Neural progenitor cell (in vitro differentiated cells): ENCODE measurements at regions not wholly inside any gene's neighbourhood (a gene's known extent, or its start where the extent isn't known, plus 50 kb on each side); places are given as distances from the start of the nearest gene placed in this dataset.
"Not testable (repeated sequence)": the region's sequence is repeated elsewhere in the genome, so short reads cannot be mapped to it uniquely, and the experiment has no call there.

Experiments
- DNase-seq: peaks from one replicate; pipeline ENCODE4 v3.0.0-alpha.2; 2016; ENCODE audit warnings: low spot score
- H2AFZ ChIP-seq: fragments of 200-600 bp; sonication (generic); replicated peaks from 2 replicates; pipeline ENCODE4 v1.6.1; 2016; ENCODE audit warnings: antibody characterized with exemption
- H3F3A ChIP-seq: fragments of 200-600 bp; sonication (generic); 2 replicates; pipeline ENCODE4 v1.6.1; 2016; ENCODE audit warnings: antibody characterized with exemption, low read depth
- H3K27ac ChIP-seq: fragments of 200-600 bp; sonication (generic); 2 replicates; pipeline ENCODE4 v1.5.1; 2016; ENCODE audit warnings: mild to moderate bottlenecking
- H3K27me3 ChIP-seq: fragments of 200-600 bp; sonication (generic); 2 replicates; pipeline ENCODE4 v1.6.1; 2016; ENCODE audit warnings: mild to moderate bottlenecking, moderate library complexity
- H3K36me3 ChIP-seq: fragments of 200-600 bp; sonication (generic); 2 replicates; pipeline ENCODE4 v1.5.1; 2016
- H3K4me1 ChIP-seq: fragments of 200-600 bp; sonication (generic); 2 replicates; pipeline ENCODE4 v1.6.1; 2016; ENCODE audit warnings: mixed run types
- H3K4me2 ChIP-seq: fragments of 200-600 bp; sonication (generic); 2 replicates; pipeline ENCODE4 v1.6.1; 2016
- H3K4me3 ChIP-seq: fragments of 200-600 bp; sonication (generic); 2 replicates; pipeline ENCODE4 v1.5.1; 2016
- H3K79me2 ChIP-seq: fragments of 200-600 bp; sonication (generic); 2 replicates; pipeline ENCODE4 v1.6.1; 2016; ENCODE audit warnings: low read depth
- H3K9ac ChIP-seq: fragments of 200-600 bp; sonication (generic); 2 replicates; pipeline ENCODE4 v1.6.1; 2016
- H3K9me3 ChIP-seq: fragments of 200-600 bp; sonication (generic); 2 replicates; pipeline ENCODE4 v1.5.1; 2016; ENCODE audit warnings: low read depth
- H4K20me1 ChIP-seq: fragments of 200-600 bp; sonication (generic); 2 replicates; pipeline ENCODE4 v1.6.1; 2016; ENCODE audit warnings: low read depth
- H3K27ac Mint-ChIP-seq: 3 replicates; pipeline ENCODE4 v1.8.0; 2021; ENCODE audit warnings: mixed read lengths
- H3K27me3 Mint-ChIP-seq: 2 replicates; pipeline ENCODE4 v1.8.0; 2022; ENCODE audit warnings: low read depth, mild to moderate bottlenecking, inconsistent platforms, moderate library complexity, mixed read lengths; ENCODE audit not compliant: insufficient read depth
- H3K36me3 Mint-ChIP-seq: 3 replicates; pipeline ENCODE4 v1.8.0; 2021; ENCODE audit warnings: mixed read lengths
- H3K4me1 Mint-ChIP-seq: 3 replicates; pipeline ENCODE4 v1.8.0; 2021; ENCODE audit warnings: mixed read lengths
- H3K4me3 Mint-ChIP-seq: 3 replicates; pipeline ENCODE4 v1.8.0; 2021; ENCODE audit warnings: mild to moderate bottlenecking, moderate library complexity, mixed read lengths
- H3K9me3 Mint-ChIP-seq: 3 replicates; pipeline ENCODE4 v1.8.0; 2020; ENCODE audit warnings: mixed read lengths
- CTCF ChIP-seq: fragments of 200-600 bp; sonication (generic); IDR thresholded peaks from 2 replicates; pipeline ENCODE4 v1.5.1; 2017; ENCODE audit warnings: antibody characterized with exemption, mild to moderate bottlenecking
- EZH2 ChIP-seq: fragments of 200-600 bp; sonication (generic); IDR thresholded peaks from 2 replicates; pipeline ENCODE4 v1.6.1; 2017; ENCODE audit warnings: antibody characterized with exemption, mild to moderate bottlenecking, moderate library complexity
- EZH2phosphoT487 ChIP-seq: fragments of 200-600 bp; sonication (generic); IDR thresholded peaks from 2 replicates; pipeline ENCODE4 v1.6.1; 2017; ENCODE audit warnings: antibody characterized with exemption

GRCh38 chr6:144485531-144485930 is 200.4 kb downstream of the UTRN start:
- DNase-seq, result no peak

GRCh38 chr6:144488590-144488989 is 203.5 kb downstream of the UTRN start:
- H3K4me1 ChIP-seq, result no peaks in the 10 kb centered on the region
- Mint-ChIP-seq H3K4me3 (no peak overlapping the region), H3K27ac (no peak overlapping the region), H3K36me3 (peaks cover 22% of the 10 kb centered on the region), H3K4me1 (no peaks in the 10 kb centered on the region), H3K9me3 (no peaks in the 10 kb centered on the region), H3K27me3 (no peaks in the 10 kb centered on the region)
- no peak overlapping the region for H3K4me2 ChIP-seq
- no peaks in the 10 kb centered on the region for H3K27me3 ChIP-seq
- no peak overlapping the region for H3K4me3 ChIP-seq
- no peak for DNase-seq
- no peaks in the 10 kb centered on the region for H4K20me1 ChIP-seq
- peaks cover 8% of the 10 kb centered on the region for H3K36me3 ChIP-seq
- no peaks in the 10 kb centered on the region for H3K79me2 ChIP-seq
- no peak overlapping the region for H3K27ac ChIP-seq
- H3F3A ChIP-seq, result no peaks in the 10 kb centered on the region
- no peak overlapping the region for H3K9ac ChIP-seq
- TF ChIP-seq EZH2phosphoT487 (no peak), EZH2 (no peak), CTCF (no peak)
- H3K9me3 ChIP-seq, result no peaks in the 10 kb centered on the region
- no peak overlapping the region for H2AFZ ChIP-seq

More at GRCh38 chr6:144485531-144485930, 200.4 kb downstream of the UTRN start:
- Mint-ChIP-seq H3K27me3 (no peaks in the 10 kb centered on the region), H3K27ac (no peak overlapping the region), H3K9me3 (no peaks in the 10 kb centered on the region), H3K4me3 (no peak overlapping the region), H3K36me3 (peaks cover 13% of the 10 kb centered on the region), H3K4me1 (no peaks in the 10 kb centered on the region)
- no peaks in the 10 kb centered on the region for H3K9me3 ChIP-seq
- TF ChIP-seq EZH2, result no peak
- TF ChIP-seq EZH2phosphoT487, result no peak
- no peak for TF ChIP-seq CTCF
- H4K20me1 ChIP-seq, result no peaks in the 10 kb centered on the region
- no peaks in the 10 kb centered on the region for H3K79me2 ChIP-seq
- H3K4me1 ChIP-seq, result no peaks in the 10 kb centered on the region
- H3K36me3 ChIP-seq, result peaks cover 8% of the 10 kb centered on the region
- no peaks in the 10 kb centered on the region for H3K27me3 ChIP-seq
- no peaks in the 10 kb centered on the region for H3F3A ChIP-seq
- no peak overlapping the region for H2AFZ ChIP-seq
- H3K4me2 ChIP-seq, result no peak overlapping the region
- no peak overlapping the region for H3K4me3 ChIP-seq
- no peak overlapping the region for H3K27ac ChIP-seq
- H3K9ac ChIP-seq, result no peak overlapping the region

GRCh38 chr6:144493035-144493910 is 208.1 kb downstream of the UTRN start:
- H3K36me3 Mint-ChIP-seq, result peaks cover 25% of the 10 kb centered on the region
- H3K4me1 Mint-ChIP-seq, result no peaks in the 10 kb centered on the region
- H3K4me2 ChIP-seq, result no peak overlapping the region
- H3K4me3 ChIP-seq, result no peak overlapping the region
- H3K4me1 ChIP-seq, result no peaks in the 10 kb centered on the region
- no peak for DNase-seq
- H3K4me3 Mint-ChIP-seq, result no peak overlapping the region
- H2AFZ ChIP-seq, result no peak overlapping the region
- no peaks in the 10 kb centered on the region for H3K27me3 ChIP-seq
- no peaks in the 10 kb centered on the region for H4K20me1 ChIP-seq
- H3K27ac Mint-ChIP-seq, result no peak overlapping the region
- H3K9me3 ChIP-seq, result no peaks in the 10 kb centered on the region
- no peaks in the 10 kb centered on the region for H3K36me3 ChIP-seq
- H3K9me3 Mint-ChIP-seq, result no peaks in the 10 kb centered on the region
- no peak overlapping the region for H3K27ac ChIP-seq
- no peak for TF ChIP-seq CTCF
- TF ChIP-seq EZH2phosphoT487, result no peak
- H3K79me2 ChIP-seq, result no peaks in the 10 kb centered on the region
- no peaks in the 10 kb centered on the region for H3K27me3 Mint-ChIP-seq
- H3F3A ChIP-seq, result no peaks in the 10 kb centered on the region
- H3K9ac ChIP-seq, result no peak overlapping the region

- H3K36me3 ChIP-seq, H4K20me1 ChIP-seq, DNase-seq, H3K4me3 Mint-ChIP-seq, H3K9me3 Mint-ChIP-seq, H3K79me2 ChIP-seq, H3K27ac Mint-ChIP-seq, H3K4me3 ChIP-seq, H3K9ac ChIP-seq, H3K4me1 Mint-ChIP-seq, H3K4me2 ChIP-seq, H3K9me3 ChIP-seq, H3K27me3 Mint-ChIP-seq, H3K27ac ChIP-seq, H3K27me3 ChIP-seq, H3K4me1 ChIP-seq, H3F3A ChIP-seq, H2AFZ ChIP-seq: not testable (repeated sequence)
- peaks cover 30% of the 10 kb centered on the region for H3K36me3 Mint-ChIP-seq
Measured at GRCh38 chr6:144495076-144495475, 209.9 kb downstream of the UTRN start.
